Erythroblast (primary cell): ENCODE measurements at regions not wholly inside any gene's neighbourhood (a gene's known extent, or its start where the extent isn't known, plus 50 kb on each side); places are given as distances from the start of the nearest gene placed in this dataset.

ENCODE experiments used
- GATA1 ChIP-seq: IDR thresholded peaks from 2 replicates; pipeline ENCODE4 v1.6.1; 2011; ENCODE audit warnings: low read depth, mild to moderate bottlenecking, control low read depth, low read length, moderate library complexity
- POLR2A ChIP-seq: IDR thresholded peaks from 2 replicates; pipeline ENCODE4 v1.6.1; 2011; ENCODE audit warnings: mild to moderate bottlenecking, low read length

- TF ChIP-seq POLR2A (no peak), GATA1 (no peak)
Observed at GRCh38 chr1:177660188-177660587, 309.7 kb downstream of the SEC16B start.
